LNCaP clone FGC (cell line): ENCODE measurements at regions not wholly inside any gene's neighbourhood (a gene's known extent, or its start where the extent isn't known, plus 50 kb on each side); places are given as distances from the start of the nearest gene placed in this dataset.

Source experiments
- DNase-seq: peaks from one replicate; pipeline ENCODE4 v3.0.0-alpha.2; 2011; ENCODE audit warnings: low read depth
- H3K4me3 ChIP-seq: 2 replicates; pipeline ENCODE4 v1.5.1; 2011; ENCODE audit warnings: mild to moderate bottlenecking, low read depth, low read length, control low read depth
- CTCF ChIP-seq: IDR thresholded peaks from 2 replicates; pipeline ENCODE4 v1.5.1; 2012; ENCODE audit warnings: mild to moderate bottlenecking; ENCODE audit not compliant: control insufficient read depth, insufficient read depth; ENCODE audit errors: extremely low read depth

- TF ChIP-seq CTCF, result no peak
- no peak for DNase-seq
- no peak overlapping the region for H3K4me3 ChIP-seq
Observed at GRCh38 chr10:78942091-78942501, 126.7 kb upstream of the ZMIZ1 start.

- no peak for TF ChIP-seq CTCF
- no peak for DNase-seq
- H3K4me3 ChIP-seq, result no peak overlapping the region
Observed at GRCh38 chr10:78944723-78945312, 123.9 kb upstream of the ZMIZ1 start.

GRCh38 chr10:78945838-78946237, 122.9 kb upstream of the ZMIZ1 start:
- DNase-seq, result no peak
- no peak overlapping the region for H3K4me3 ChIP-seq
- TF ChIP-seq CTCF, result no peak

GRCh38 chr10:78947226-78947625, 121.5 kb upstream of the ZMIZ1 start:
- TF ChIP-seq CTCF, result no peak
- no peak for DNase-seq
- no peak overlapping the region for H3K4me3 ChIP-seq

- no peak overlapping the region for H3K4me3 ChIP-seq
- no peak for DNase-seq
- no peak for TF ChIP-seq CTCF
Observed at GRCh38 chr10:78947733-78948132, 121.0 kb upstream of the ZMIZ1 start.

- no peak for DNase-seq
- no peak overlapping the region for H3K4me3 ChIP-seq
- no peak for TF ChIP-seq CTCF
Observed at GRCh38 chr10:78948621-78949030, 120.1 kb upstream of the ZMIZ1 start.
